GM12891 (cell line): ENCODE measurements at regions not wholly inside any gene's neighbourhood (a gene's known extent, or its start where the extent isn't known, plus 50 kb on each side); places are given as distances from the start of the nearest gene placed in this dataset.
"Not testable (repeated sequence)": the region's sequence is repeated elsewhere in the genome, so short reads cannot be mapped to it uniquely, and the experiment has no call there.

ENCODE experiments used
- DNase-seq: peaks from one replicate; pipeline ENCODE4 v3.0.0; 2011; ENCODE audit warnings: low spot score; ENCODE audit not compliant: insufficient read length
- FAIRE-seq: peaks from 2 replicates; lab custom pipeline; 2011; peaks lifted over from hg19 to GRCh38; lab: Jason Lieb, UNC
- PAX5 ChIP-seq: IDR thresholded peaks from 2 replicates; pipeline ENCODE4 v1.6.1; 2011; ENCODE audit warnings: low read length, moderate library complexity, mild to moderate bottlenecking; ENCODE audit not compliant: insufficient read depth, severe bottlenecking
- POLR2A ChIP-seq: IDR thresholded peaks from 2 replicates; pipeline ENCODE4 v1.6.1; 2011; ENCODE audit warnings: low read depth, low read length, control low read depth
- POLR2AphosphoS5 ChIP-seq: IDR thresholded peaks from 2 replicates; pipeline ENCODE4 v1.6.1; 2011; ENCODE audit warnings: low read depth, low read length, control low read depth
- POU2F2 ChIP-seq: IDR thresholded peaks from 2 replicates; pipeline ENCODE4 v1.6.1; 2011; ENCODE audit warnings: low read depth, mild to moderate bottlenecking, control low read depth, low read length, moderate library complexity
- SPI1 ChIP-seq: IDR thresholded peaks from 2 replicates; pipeline ENCODE4 v1.6.1; 2011; ENCODE audit warnings: low read depth, low read length, control low read depth
- TAF1 ChIP-seq: IDR thresholded peaks from 2 replicates; pipeline ENCODE4 v1.6.1; 2011; ENCODE audit warnings: low read depth, low read length, control low read depth

DNA sequence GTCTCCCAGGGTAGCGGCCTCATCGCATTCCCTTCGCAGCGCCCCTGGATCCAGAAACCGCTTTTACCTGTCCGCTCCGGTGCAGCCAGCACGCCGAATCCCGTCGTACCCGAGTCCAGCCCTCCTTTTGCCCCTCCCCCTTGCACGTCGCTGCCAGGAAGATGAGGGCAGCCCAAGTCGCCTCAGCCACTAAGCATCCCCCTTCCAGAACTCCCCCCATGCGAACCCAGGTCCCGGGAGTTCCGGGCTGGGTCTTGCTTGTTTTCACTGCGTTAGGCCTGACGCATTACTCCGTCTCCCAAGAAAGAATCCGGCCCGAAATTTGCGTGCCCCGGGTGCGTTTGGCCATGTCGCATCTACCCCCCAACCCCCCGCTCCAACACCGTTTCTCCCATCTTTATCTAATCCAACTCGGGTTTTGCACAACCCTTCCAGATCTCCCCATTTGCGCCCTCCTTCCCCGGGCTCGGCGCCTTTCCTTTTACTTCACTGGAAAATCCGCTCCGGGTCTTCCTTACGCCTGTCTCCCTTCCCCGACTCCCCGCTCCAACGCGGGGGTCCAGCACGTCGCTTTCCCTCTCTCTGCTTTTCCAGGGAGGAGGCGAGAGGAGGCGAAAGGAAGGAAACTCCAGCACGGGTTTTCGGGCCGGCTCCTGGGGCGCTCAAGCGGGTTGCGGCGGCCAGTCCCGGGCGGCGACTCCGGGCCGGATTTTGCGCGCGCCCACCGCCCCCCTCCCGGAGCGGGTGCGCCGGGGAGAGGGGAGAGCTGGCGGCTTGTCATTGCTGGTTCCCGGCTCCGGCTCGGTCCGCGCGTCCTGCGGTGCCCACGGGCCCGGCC is 116.0 kb downstream of the CRLF3 start:
- peak; percentile 62 for DNase-seq
- TF ChIP-seq PAX5: peak; percentile 55
- FAIRE-seq: peak; percentile 96

DNA sequence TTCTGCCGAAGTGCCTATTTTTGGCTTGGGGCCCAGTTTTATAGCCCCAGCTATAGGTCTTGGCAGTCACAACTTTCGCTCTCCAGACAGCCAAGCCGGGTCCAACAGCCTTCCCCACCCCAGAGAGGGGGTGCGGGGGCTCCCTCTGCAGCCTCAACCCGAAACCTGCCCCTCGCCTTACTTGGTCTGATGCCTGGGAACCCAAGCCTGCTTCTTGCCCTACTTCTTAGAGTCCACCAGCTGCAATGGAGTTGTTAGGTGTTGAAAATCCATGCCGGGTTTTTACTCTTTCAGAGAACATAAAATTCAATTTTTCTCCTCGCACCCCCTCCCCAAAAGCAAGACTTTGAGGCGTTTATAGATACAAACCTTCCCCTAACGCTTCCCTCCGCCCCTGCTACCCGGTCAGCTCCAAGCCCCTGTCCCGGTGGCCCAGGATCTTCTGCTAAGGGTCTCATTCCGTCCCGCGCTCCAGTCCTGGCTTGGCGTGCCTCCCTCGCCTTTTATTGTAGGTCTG is 116.7 kb downstream of the CRLF3 start:
- FAIRE-seq: peak; percentile 92
- DNase-seq: not testable (repeated sequence)

DNA sequence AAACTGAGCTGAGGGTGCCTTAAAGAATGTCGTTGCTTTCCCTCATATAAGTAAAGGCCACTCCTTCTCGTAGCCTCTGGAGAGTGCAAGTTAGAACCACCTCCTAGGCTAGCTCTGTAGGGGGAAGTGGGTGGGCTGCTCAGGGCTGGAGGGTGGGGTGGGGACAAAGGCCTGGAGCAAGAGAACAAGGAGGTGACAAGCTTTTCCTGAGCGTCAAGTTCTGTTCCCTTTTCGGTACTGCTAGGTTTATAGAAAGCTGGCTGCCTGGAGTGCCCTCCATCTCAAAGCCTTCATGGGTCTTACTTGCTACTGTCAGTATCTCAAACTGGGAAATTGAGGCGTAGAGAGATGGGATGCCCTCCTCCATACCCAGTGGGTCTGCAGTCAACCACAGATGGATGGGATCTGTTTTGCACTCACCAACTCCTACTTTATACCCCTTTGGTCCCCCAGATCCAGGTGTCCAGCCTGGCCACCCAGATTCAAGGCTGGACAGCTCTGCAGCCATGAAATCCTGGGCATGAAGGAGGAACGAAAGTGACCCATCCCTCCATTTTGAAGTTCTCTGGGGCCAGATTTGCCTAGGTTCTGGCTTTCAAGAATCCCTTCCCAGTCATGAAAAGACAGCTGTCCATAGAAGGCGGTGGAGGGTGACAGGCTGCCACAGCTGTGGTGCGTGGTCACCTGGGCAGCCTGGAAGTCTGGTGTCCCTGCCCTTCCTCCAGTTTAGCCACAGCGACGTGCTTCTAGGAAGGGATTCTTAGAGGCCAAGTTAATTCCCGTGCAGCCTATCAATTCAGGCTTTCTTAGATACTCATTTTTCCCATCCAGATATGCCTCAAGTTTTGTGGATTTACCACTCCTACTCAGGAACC is 117.8 kb downstream of the CRLF3 start:
- FAIRE-seq: peak; percentile 67
- not testable (repeated sequence) for DNase-seq

DNA sequence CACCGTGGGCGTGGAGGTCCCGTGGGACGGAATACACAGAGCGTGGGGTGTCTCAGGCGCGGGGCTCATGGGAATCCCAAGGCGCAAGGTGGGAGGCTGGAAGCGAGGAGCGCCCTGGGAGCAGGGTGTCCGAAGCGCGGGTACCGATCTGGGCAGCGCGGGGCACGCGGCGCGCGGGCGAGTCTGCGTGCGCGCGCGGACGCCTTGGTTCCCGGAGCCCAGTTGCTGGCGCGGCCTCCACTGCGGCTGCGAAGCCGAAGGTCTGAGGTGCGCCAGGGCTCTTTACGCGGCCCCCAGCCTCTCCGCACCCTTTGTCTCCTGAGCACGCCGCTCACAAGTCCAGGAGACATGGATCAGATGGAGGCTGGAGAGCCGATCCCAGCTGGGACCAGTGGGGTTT is 118.5 kb downstream of the CRLF3 start:
- not testable (repeated sequence) for DNase-seq
- FAIRE-seq: peak; percentile 67

DNA sequence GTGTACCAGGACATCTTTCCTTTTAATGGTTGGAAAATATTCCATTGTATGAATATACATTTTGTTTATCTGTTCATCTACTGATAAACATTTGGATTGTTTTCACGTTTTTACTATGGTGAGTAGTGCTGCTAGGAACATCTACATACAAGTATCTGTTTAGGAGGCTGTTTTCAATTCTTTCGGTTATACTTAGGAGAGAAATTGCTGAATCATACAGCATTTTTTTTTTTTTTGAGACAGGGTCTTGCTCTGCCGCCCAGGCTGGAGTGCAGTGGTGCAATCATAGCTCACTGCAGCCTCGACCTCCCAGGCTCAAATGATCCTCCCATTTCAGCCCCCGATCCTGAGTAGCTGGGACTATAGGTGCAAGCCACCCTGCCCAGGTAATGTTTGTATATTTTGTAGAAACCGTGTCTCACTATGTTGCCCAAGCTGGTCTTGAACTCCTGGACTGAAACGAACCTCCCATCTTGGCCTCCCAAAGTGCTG is 122.9 kb downstream of the CRLF3 start:
- DNase-seq (no peak), FAIRE-seq (no peak)
- TF ChIP-seq POLR2A (no peak), POLR2AphosphoS5 (no peak), TAF1 (no peak), SPI1 (no peak), POU2F2 (no peak), PAX5 (no peak)

DNA sequence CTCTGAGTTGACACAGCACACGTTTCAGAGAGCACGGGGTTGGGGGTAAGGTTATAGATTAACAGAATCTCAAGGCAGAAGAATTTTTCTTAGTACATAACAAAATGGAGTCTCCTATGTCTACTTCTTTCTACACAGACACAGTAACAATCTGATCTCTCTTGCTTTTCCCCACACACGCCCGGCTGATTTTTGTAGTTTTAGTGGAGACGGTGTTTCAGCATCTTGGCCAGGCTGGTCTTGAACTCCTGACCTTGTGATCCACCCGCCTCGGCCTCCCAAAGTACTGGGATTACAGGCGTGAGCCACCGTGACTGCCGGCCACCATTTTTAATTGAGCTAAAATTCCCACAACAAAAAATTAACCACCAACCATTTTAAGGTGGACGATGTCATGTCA is 123.7 kb downstream of the CRLF3 start:
- not testable (repeated sequence) for FAIRE-seq, DNase-seq

DNA sequence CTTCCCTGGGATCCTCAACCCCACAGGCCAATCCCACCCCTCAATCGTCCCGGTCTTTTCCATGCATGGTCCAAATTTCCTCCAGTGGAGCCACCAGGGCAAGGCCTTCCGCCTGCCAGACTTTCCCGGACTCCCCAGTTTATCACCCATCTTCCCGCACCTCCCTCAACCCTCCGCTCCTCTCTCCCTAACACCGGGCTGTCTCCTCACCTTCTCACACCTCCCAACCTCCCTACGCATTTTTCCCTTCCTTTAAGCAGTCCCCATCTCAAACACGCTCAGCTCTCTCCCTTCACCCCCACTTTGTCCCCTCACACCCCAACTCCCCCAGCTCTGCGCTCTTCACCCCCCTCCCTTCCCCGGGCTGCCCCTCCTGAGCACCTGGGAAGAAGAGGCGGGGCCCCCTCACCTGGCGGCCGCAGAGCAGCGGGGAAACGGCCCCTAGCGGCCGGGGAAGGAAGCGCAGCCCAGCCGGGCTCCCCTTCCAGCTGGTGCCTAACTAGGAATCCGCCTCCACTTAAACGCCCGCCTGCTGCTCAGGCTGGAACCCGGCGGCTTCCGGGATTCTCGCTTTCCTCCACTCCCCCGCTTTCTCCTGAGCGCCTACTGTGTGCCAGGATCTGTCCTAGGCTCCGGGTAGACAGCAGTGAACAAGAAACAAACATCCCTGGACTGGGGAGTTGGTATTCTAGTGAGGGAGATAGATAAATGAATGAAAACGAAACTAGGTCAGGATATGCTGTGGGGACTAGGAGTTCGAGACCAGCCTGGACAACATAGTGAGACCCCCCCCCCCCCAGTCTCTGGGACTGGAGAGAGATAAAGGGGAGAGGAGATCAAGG is 126.7 kb downstream of the CRLF3 start:
- FAIRE-seq (peak; percentile 83), DNase-seq (peak; percentile 61)

DNA sequence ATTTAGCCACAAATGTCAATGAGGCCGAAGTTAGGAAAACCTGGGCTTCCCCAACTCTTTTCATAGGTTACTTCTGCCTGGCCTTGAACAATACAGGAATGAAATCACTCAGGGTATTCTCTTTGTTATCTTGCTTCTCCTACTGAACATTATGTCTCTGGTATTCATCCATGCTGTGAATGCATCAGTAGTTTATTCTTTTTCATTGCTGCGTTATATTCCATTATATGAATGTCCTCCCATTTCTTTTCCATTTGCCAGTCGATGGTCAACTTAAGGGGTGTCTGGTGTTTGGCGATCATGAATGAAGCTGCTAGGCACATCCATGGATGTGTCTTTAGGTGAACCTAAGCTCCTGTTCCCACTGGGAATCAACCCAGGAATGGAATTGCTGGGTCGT is 128.3 kb downstream of the CRLF3 start:
- DNase-seq: no peak
- no peak for FAIRE-seq
- no peak for TF ChIP-seq PAX5
- TF ChIP-seq POU2F2: no peak
- TF ChIP-seq POLR2AphosphoS5: no peak
- no peak for TF ChIP-seq TAF1
- no peak for TF ChIP-seq SPI1
- no peak for TF ChIP-seq POLR2A

DNA sequence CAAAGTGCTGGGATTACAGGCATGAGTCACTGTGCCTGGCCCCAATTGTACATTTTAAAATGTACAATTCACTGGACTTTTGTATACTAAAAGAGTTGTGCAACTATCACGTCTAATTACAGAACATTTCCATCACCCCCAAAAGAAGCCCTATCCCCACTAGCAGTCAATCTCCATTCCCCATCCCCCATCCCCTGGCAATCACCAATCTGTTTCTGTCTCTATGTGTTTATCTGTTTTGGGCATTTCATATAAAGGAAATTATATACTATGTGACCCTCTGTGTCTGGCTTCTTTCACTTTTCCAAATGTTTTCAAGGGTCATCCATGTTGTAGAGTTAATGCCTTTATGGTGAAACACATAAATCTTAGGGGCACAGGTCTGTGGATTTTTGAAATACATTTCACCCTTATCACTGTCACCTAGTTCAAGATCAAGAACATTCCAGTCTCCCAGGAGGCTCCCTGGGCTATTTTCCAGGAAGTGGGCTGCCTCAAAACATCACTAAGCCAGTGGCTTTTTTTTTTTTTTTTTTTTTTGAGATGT is 129.2 kb downstream of the CRLF3 start:
- not testable (repeated sequence) for FAIRE-seq, DNase-seq

DNA sequence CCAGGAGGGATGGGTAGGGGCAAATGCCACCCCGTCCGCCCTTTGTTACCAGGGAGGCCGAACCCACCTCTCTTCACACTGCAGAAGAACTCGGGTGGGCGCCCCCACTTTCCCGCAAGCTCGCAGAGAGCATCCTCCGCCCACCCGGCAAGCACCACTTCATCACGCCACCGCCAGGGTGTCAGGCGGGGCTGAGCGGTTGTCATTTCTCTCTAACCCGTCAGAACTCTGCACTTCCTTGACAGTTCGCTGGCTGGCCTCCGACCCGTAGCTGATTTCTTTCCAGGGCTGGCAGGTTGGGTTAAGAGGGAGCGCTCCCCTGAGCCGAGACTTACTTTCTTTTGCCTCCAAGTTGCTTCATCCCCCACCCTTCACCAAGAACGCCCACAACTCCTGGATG is 130.7 kb downstream of the CRLF3 start:
- not testable (repeated sequence) for DNase-seq
- FAIRE-seq: peak; percentile 91

DNA sequence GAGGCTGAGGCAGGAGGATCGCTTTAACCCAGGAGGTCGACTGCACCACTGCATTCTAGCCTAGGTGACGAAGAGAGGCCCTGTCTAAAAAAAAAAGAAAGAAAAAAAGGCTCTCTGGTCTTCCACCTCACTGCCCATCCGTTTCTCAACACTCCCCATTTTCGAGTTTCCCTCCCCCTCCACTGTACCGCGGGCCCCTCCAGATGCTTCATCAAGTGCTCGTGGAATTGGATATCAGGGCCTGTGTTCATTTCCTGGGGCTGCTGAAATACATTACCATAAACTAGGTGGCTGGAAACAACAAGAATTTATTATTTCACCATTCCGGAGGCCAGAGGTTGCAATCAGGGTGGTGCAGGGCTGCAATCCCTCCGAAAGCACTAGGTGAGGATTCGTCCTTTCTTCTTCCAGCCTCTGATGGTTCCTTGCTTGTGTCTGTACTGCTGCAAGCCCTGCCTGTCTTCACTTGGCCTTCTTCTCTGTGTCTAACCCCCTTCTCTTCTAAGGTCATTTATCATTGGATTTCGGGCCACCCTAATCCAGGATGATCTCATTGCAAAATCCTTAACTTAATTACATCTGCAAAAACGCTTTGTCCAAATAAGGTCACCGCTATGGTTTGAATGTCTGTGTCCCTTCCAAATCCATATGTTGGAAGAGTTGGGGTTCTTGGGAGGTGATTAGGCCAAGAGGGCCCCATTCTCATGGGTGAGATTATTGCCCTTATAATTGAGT is 135.1 kb downstream of the CRLF3 start:
- not testable (repeated sequence) for FAIRE-seq, DNase-seq

DNA sequence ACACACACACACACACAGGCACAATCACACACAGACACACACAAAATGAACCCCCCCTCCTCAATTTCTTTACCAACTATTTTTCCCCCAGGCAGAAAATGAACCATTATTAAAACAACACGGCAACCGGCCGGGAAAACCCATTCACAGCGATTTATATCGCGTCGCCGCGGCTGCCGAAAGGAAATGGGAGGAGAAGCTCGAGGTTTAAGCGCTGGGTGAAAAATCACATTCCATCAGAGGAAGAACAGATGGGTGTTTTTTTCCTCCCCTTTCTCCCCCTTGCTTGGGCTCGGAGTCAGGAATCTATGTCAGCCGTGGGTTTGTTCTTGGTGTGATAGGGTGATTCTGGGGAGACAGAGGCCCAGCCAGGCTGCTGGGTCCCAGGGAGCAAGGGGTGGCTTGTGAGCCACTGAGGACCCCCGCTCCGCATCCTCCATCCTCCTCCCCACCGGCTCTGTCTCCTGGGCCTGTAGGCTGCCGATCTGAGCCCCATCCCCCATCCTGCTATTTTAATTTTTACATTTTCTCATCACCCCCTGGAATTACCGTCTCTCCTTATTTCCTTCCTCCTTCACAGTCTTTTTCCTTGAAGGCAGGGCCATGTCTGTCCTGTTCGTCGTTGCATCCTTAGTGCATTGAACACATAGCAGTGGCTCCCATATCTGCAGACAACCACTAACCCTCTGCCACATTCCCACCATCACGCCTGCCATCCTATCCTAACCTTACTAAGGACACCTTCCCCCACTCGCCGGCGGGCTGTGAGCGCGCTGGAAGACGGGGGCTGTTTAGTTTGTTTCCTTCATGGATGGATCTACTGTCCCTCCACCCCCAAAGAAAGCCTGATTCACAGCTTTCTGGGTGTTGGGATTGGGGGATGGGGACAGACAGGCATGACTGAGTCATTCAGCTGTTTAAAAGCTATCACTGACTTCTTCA is 137.7 kb downstream of the CRLF3 start:
- not testable (repeated sequence) for DNase-seq
- peak; percentile 87 for FAIRE-seq

DNA sequence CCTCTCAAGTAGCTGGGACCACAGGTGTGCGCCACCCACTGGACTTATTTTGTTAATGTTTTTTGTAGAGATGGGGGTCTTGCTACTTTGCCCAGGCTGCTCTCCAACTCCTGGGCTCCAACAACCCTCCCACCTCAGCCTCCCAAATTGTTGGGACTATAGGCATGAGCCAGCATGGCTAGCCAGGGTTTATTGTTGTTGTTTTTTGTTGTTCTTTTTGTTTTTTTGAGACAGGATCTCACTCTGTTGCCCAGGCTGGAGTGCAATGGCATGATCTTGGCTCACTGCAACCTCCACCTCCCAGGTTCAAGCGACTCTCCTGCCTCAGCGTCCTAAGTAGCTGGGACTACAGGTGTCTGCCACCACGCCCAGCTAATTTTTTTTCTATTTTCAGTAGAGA is 142.2 kb downstream of the CRLF3 start:
- not testable (repeated sequence) for FAIRE-seq, DNase-seq

DNA sequence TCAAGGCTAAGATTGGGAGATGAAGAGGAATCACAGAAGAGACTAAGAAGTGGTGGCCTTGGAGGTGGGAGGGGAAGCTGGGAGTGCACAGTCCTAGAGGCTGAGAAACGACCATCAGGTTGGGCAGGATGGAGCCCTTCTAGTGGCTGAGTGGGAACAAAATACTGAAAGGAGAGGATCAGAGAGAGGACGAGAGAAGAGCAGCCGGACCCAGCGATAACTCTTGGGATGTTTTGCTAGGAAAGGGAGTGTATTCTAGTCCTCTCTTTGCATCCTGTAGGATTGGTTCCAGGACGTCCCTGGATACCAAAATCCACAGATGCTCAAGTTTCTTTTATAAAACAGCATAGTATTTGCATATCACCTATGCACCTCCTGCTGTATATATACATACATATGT is 143.8 kb downstream of the CRLF3 start:
- FAIRE-seq, DNase-seq: not testable (repeated sequence)
